ENCODE measurements at regions not wholly inside any gene's neighbourhood (a gene's known extent, or its start where the extent isn't known, plus 50 kb on each side); places are given as distances from the start of the nearest gene placed in this dataset.

- peak; percentile 12 for DNase-seq
Observed at GRCh38 chr12:123077298-123078119, 73.4 kb downstream of the PITPNM2 start.

- DNase-seq = no peak
Observed at GRCh38 chr12:123076604-123077297, 74.1 kb downstream of the PITPNM2 start.

GRCh38 chr12:123075646-123076171, 75.2 kb downstream of the PITPNM2 start:
- DNase-seq = no peak

- DNase-seq = no peak
Observed at GRCh38 chr12:123075087-123075645, 75.7 kb downstream of the PITPNM2 start.

GRCh38 chr12:123073962-123074801, 76.7 kb downstream of the PITPNM2 start:
- no peak for DNase-seq

- DNase-seq = no peak
Observed at GRCh38 chr12:123073292-123073691, 77.6 kb downstream of the PITPNM2 start.

GRCh38 chr12:123071857-123072256, 79.0 kb downstream of the PITPNM2 start:
- no peak for DNase-seq

GRCh38 chr12:123071099-123071800, 79.6 kb downstream of the PITPNM2 start:
- no peak for DNase-seq

GRCh38 chr12:123070267-123071081, 80.4 kb downstream of the PITPNM2 start:
- DNase-seq = no peak

- no peak for DNase-seq
Observed at GRCh38 chr12:123069436-123070266, 81.2 kb downstream of the PITPNM2 start.

GRCh38 chr12:123067654-123068053, 83.2 kb downstream of the PITPNM2 start:
- no peak for DNase-seq

GRCh38 chr12:123066384-123066710, 84.5 kb downstream of the PITPNM2 start:
- DNase-seq = no peak

- no peak for DNase-seq
Observed at GRCh38 chr12:123065676-123066383, 85.1 kb downstream of the PITPNM2 start.

GRCh38 chr12:123064885-123065619, 84.6 kb downstream of the ARL6IP4 start:
- no peak for DNase-seq

GRCh38 chr12:123064366-123064765, 83.9 kb downstream of the ARL6IP4 start:
- DNase-seq = no peak

- DNase-seq = peak; percentile 51
Observed at GRCh38 chr12:123063535-123063934, 83.1 kb downstream of the ARL6IP4 start.

- DNase-seq = no peak
Observed at GRCh38 chr12:123062681-123063486, 82.4 kb downstream of the ARL6IP4 start.

Measured in hematopoietic multipotent progenitor cell treated with erythropoietin and hydrocortisone succinate and interleukin-3 and kit ligand, for 8 days (in vitro differentiated cells).